ENCODE measurements at regions not wholly inside any gene's neighbourhood (a gene's known extent, or its start where the extent isn't known, plus 50 kb on each side); places are given as distances from the start of the nearest gene placed in this dataset.
"Not testable (repeated sequence)": the region's sequence is repeated elsewhere in the genome, so short reads cannot be mapped to it uniquely, and the experiment has no call there.

GRCh38 chr6:105875974-105876640, 210.0 kb upstream of the PRDM1 start:
- no peak for DNase-seq

- DNase-seq = no peak
These were observed 211.1 kb upstream of the PRDM1 start for GRCh38 chr6:105874835-105875626.

GRCh38 chr6:105873799-105874198, 212.3 kb upstream of the PRDM1 start:
- no peak for DNase-seq

- DNase-seq = no peak
These were observed 212.9 kb upstream of the PRDM1 start for GRCh38 chr6:105873211-105873704.

GRCh38 chr6:105872249-105872648, 213.9 kb upstream of the PRDM1 start:
- no peak for DNase-seq

GRCh38 chr6:105871542-105871941, 214.6 kb upstream of the PRDM1 start:
- DNase-seq = no peak

- no peak for DNase-seq
These were observed 216.2 kb upstream of the PRDM1 start for GRCh38 chr6:105869835-105870440.

GRCh38 chr6:105868823-105869460, 217.2 kb upstream of the PRDM1 start:
- no peak for DNase-seq

GRCh38 chr6:105867821-105868220, 218.3 kb upstream of the PRDM1 start:
- DNase-seq = no peak

- DNase-seq = no peak
These were observed 218.9 kb upstream of the PRDM1 start for GRCh38 chr6:105867277-105867676.

GRCh38 chr6:105862936-105863607, 223.1 kb upstream of the PRDM1 start:
- no peak for DNase-seq

GRCh38 chr6:105860927-105861326, 225.2 kb upstream of the PRDM1 start:
- DNase-seq = not testable (repeated sequence)

- no peak for DNase-seq
These were observed 226.7 kb upstream of the PRDM1 start for GRCh38 chr6:105859457-105859856.

- not testable (repeated sequence) for DNase-seq
These were observed 227.5 kb upstream of the PRDM1 start for GRCh38 chr6:105858639-105859038.

GRCh38 chr6:105855433-105855832, 230.7 kb upstream of the PRDM1 start:
- no peak for DNase-seq

GRCh38 chr6:105853979-105854378, 232.2 kb upstream of the PRDM1 start:
- DNase-seq = not testable (repeated sequence)

GRCh38 chr6:105851606-105852005, 234.5 kb upstream of the PRDM1 start:
- no peak for DNase-seq

- no peak for DNase-seq
These were observed 235.0 kb upstream of the PRDM1 start for GRCh38 chr6:105851113-105851580.

- DNase-seq = no peak
These were observed 235.6 kb upstream of the PRDM1 start for GRCh38 chr6:105850261-105851112.

GRCh38 chr6:105849746-105850145, 236.4 kb upstream of the PRDM1 start:
- no peak for DNase-seq

GRCh38 chr6:105847433-105847832, 238.7 kb upstream of the PRDM1 start:
- DNase-seq = no peak

Data from NCI-H345 (cell line).